ENCODE measurements at regions not wholly inside any gene's neighbourhood (a gene's known extent, or its start where the extent isn't known, plus 50 kb on each side); places are given as distances from the start of the nearest gene placed in this dataset.

DNA sequence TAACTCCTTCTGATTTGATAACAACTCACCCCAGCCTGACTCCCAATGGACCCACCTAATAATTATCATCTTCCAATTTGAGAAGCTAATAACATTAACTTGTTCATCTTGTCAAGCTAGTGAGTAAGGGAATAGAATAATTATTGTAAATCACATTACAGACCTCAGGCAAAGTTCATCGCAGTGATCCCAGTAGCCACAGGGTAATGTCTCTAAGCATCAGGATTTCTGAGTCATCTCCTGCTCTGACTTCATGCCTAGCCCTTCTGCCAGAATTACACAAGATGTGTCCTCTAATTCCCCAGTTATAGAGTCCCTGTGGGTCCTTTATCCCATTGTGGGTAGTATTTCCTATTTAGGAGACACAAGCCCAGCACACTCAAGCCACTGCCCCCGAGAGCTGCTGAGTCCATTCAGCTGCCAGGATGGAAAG is 365.7 kb downstream of the DEPDC1B start:
- H3K4me1 Mint-ChIP-seq (ENCODE audit: insufficient read depth, unreplicated experiment): peaks cover 19% of the 10 kb centered on the region
- no peaks in the 10 kb centered on the region for H3K9me3 Mint-ChIP-seq (ENCODE audit: unreplicated experiment)
- H3K27ac Mint-ChIP-seq (ENCODE audit: low read depth, unreplicated experiment): no peak overlapping the region
- TF ChIP-seq, protein P1, sequence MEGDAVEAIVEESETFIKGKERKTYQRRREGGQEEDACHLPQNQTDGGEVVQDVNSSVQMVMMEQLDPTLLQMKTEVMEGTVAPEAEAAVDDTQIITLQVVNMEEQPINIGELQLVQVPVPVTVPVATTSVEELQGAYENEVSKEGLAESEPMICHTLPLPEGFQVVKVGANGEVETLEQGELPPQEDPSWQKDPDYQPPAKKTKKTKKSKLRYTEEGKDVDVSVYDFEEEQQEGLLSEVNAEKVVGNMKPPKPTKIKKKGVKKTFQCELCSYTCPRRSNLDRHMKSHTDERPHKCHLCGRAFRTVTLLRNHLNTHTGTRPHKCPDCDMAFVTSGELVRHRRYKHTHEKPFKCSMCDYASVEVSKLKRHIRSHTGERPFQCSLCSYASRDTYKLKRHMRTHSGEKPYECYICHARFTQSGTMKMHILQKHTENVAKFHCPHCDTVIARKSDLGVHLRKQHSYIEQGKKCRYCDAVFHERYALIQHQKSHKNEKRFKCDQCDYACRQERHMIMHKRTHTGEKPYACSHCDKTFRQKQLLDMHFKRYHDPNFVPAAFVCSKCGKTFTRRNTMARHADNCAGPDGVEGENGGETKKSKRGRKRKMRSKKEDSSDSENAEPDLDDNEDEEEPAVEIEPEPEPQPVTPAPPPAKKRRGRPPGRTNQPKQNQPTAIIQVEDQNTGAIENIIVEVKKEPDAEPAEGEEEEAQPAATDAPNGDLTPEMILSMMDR (IDR thresholded peaks at IDR 0.05; ENCODE audit: unreplicated experiment): no peak
- H3K36me3 Mint-ChIP-seq (ENCODE audit: insufficient read depth, unreplicated experiment): no peaks in the 10 kb centered on the region
- ChIA-PET CTCF (interaction anchor here (0.5 to 2.1 kb wide), 6 partner anchors 10 to 1403 kb away, joined by 3 to 6 read pairs (median 3); no protein-coding TSS in a partner anchor), POLR2A (no interaction called here)
- intact Hi-C loops (cut with micrococcal nuclease): no loop called here
- H3K27me3 Mint-ChIP-seq (ENCODE audit: insufficient read depth, unreplicated experiment): peaks cover 14% of the 10 kb centered on the region
- peak; percentile 59 for DNase-seq (ENCODE audit: unreplicated experiment)
- no TSS peak for BruUV-seq (replicated peaks)
- H3K4me3 Mint-ChIP-seq (ENCODE audit: unreplicated experiment): no peak overlapping the region

DNA sequence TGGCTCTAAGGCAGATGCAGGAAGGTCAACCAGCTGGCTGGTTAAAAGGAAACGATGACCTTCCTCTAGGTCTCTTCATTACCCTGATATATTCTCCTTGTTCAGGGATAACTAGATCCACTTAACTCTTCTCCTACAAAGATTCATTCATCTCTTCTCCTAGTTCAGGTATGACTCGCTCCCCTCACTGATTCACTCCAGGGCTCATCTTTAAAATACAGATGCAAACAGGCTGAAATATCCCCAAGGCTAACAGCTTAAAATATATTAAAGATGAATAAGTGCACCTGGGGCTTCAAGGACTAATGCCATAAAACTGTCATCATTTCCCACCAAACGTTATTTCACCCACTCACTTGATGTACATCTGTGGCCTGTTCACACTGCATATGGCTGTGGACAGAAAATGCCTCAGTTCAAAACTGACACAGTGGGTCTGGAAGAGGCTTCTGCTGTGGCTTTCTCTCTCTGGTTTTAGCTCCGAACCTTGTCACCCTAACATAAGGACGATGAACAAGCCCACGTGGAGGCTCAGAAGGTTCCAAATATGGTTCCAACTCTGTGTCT is 366.9 kb downstream of the DEPDC1B start:
- ChIA-PET CTCF (interaction anchor here (0.6 to 2.1 kb wide), 2 partner anchors 13 to 1653 kb away, joined by 3 to 6 read pairs; no protein-coding TSS in a partner anchor), POLR2A (interaction anchor here (0.6 kb wide), 1 partner anchor 262 kb away, joined by 3 read pairs; no protein-coding TSS in a partner anchor)
- TF ChIP-seq, protein P1 (IDR thresholded peaks at IDR 0.05; ENCODE audit: unreplicated experiment): no peak
- Mint-ChIP-seq H3K36me3 (ENCODE audit: insufficient read depth, unreplicated experiment) (no peaks in the 10 kb centered on the region), H3K27ac (ENCODE audit: low read depth, unreplicated experiment) (no peak overlapping the region), H3K27me3 (ENCODE audit: insufficient read depth, unreplicated experiment) (peaks cover 22% of the 10 kb centered on the region), H3K4me1 (ENCODE audit: insufficient read depth, unreplicated experiment) (peaks cover 19% of the 10 kb centered on the region), H3K9me3 (ENCODE audit: unreplicated experiment) (no peaks in the 10 kb centered on the region), H3K4me3 (ENCODE audit: unreplicated experiment) (no peak overlapping the region)
- BruUV-seq (replicated peaks): no TSS peak
- DNase-seq (ENCODE audit: unreplicated experiment): no peak
- intact Hi-C loops (cut with micrococcal nuclease): no loop called here

DNA sequence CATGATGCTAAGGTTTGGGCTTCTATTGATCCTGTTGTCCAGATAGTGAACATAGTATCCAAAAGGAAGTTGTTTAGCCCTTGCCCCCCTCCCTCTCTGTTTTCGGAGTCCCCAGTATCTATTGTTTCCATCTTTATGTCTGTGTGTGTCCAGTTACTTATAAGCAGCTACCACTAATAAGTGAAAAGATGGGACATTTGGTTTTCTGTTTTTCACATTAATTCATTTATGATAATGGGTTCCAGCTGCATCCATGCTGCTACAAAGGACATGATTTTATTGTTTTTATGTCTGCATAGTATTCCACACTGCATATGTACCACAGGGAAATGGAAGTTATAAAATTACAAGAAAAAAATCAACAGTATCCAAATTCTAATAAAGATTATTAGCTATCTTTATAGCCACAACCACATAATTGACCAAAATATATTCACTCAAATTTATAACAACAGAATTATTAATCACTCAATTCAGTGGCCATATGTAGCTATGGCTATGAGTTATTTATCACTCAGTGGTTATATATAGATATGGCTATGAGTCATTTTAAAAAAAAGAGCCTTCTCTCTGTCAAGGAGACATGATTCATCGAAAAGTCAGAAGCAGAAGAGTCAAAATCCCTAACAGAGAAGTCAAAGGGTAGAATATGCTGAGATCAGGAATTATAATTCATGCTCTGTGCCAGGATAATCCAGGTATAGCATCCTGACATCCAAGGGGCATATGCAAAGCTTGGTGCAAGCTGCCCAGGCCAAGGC is 367.5 kb downstream of the DEPDC1B start:
- Mint-ChIP-seq H3K36me3 (ENCODE audit: insufficient read depth, unreplicated experiment) (no peaks in the 10 kb centered on the region), H3K4me3 (ENCODE audit: unreplicated experiment) (no peak overlapping the region), H3K9me3 (ENCODE audit: unreplicated experiment) (no peaks in the 10 kb centered on the region), H3K27me3 (ENCODE audit: insufficient read depth, unreplicated experiment) (peaks cover 22% of the 10 kb centered on the region), H3K4me1 (ENCODE audit: insufficient read depth, unreplicated experiment) (peaks cover 19% of the 10 kb centered on the region), H3K27ac (ENCODE audit: low read depth, unreplicated experiment) (no peak overlapping the region)
- ChIA-PET POLR2A (interaction anchor here (0.6 kb wide), 1 partner anchor 263 kb away, joined by 3 read pairs; no protein-coding TSS in a partner anchor), CTCF (interaction anchor here (0.7 to 2.1 kb wide), 2 partner anchors 14 to 48 kb away, joined by 5 to 6 read pairs; no protein-coding TSS in a partner anchor)
- intact Hi-C loops (cut with micrococcal nuclease): no loop called here
- DNase-seq (ENCODE audit: unreplicated experiment): peak; percentile 39
- TF ChIP-seq, protein P1 (IDR thresholded peaks at IDR 0.05; ENCODE audit: unreplicated experiment): no peak
- no TSS peak for BruUV-seq (replicated peaks)

DNA sequence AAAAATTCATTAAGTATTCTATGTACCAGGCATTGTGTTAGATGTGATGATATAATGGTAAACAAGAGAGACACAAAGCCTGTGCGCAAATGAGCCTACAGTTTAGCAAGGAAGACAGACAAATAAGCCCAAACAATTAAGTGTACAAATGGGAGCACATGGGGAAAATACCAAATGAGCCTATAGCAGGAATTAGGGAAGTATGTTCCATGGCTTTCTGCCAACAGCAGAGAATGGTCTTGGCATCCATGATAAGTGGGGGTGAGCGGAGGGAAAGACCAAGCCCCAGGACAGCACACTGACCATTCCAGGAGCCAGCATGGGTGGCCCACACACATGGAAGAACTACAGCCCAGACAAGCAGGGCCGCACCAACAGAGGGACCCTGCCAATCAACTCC is 369.7 kb downstream of the DEPDC1B start:
- intact Hi-C loops (cut with micrococcal nuclease): no loop called here
- H3K4me1 Mint-ChIP-seq (ENCODE audit: insufficient read depth, unreplicated experiment): peaks cover 19% of the 10 kb centered on the region
- no TSS peak for BruUV-seq (replicated peaks)
- TF ChIP-seq, protein P1 (IDR thresholded peaks at IDR 0.05; ENCODE audit: unreplicated experiment): no peak
- H3K27me3 Mint-ChIP-seq (ENCODE audit: insufficient read depth, unreplicated experiment): peaks cover 32% of the 10 kb centered on the region
- H3K4me3 Mint-ChIP-seq (ENCODE audit: unreplicated experiment): no peak overlapping the region
- no peak overlapping the region for H3K27ac Mint-ChIP-seq (ENCODE audit: low read depth, unreplicated experiment)
- DNase-seq (ENCODE audit: unreplicated experiment): no peak
- no peaks in the 10 kb centered on the region for H3K36me3 Mint-ChIP-seq (ENCODE audit: insufficient read depth, unreplicated experiment)
- CTCF ChIA-PET: no interaction called here
- POLR2A ChIA-PET: no interaction called here
- no peaks in the 10 kb centered on the region for H3K9me3 Mint-ChIP-seq (ENCODE audit: unreplicated experiment)

Measured in MCF 10A (cell line).